ENCODE measurements at regions not wholly inside any gene's neighbourhood (a gene's known extent, or its start where the extent isn't known, plus 50 kb on each side); places are given as distances from the start of the nearest gene placed in this dataset.

- H3K9ac ChIP-seq, result no peak overlapping the region
- no peak for DNase-seq
- H4K20me1 ChIP-seq (ENCODE audit: insufficient read depth), result no peaks in the 10 kb centered on the region
- no peaks in the 10 kb centered on the region for H3K27me3 ChIP-seq (ENCODE audit: insufficient read depth)
- no peaks in the 10 kb centered on the region for H3K79me2 ChIP-seq (ENCODE audit: insufficient read depth)
- H3K4me3 ChIP-seq (ENCODE audit: low read depth in 2 of 2, low read length in 1 of 2), result no peak overlapping the region
- no peaks in the 10 kb centered on the region for H3K9me2 ChIP-seq
- ChIA-PET CTCF (no interaction called here), POLR2A (no interaction called here)
- peaks cover 0 to 3% of the 10 kb centered on the region in 2 experiments; a peak in 1 of 4 replicates for H3K4me1 ChIP-seq (ENCODE audit: control insufficient read depth in 1 of 2, insufficient read depth in 2 of 2, low read depth in 1 of 2, low read length in 1 of 2)
- TF ChIP-seq NFIC (IDR thresholded peaks at IDR 0.05; ENCODE audit: borderline replicate concordance) (peak; percentile 19; the same call in 1 of the 2 replicates), MXI1 (IDR thresholded peaks at IDR 0.05; ENCODE audit: low read depth, low read length) (no peak), USF1 (IDR thresholded peaks at IDR 0.05; ENCODE audit: borderline replicate concordance, low read depth) (no peak), MEF2A (IDR thresholded peaks at IDR 0.05; ENCODE audit: borderline replicate concordance, low read depth) (no peak), FOSL2 (IDR thresholded peaks at IDR 0.05; ENCODE audit: borderline replicate concordance, low read depth) (peak; percentile 43; the same call in 1 of the 2 replicates), MAX (IDR thresholded peaks at IDR 0.05; ENCODE audit: low read depth) (0 out of 2 replicates have a peak, but pooled peaks have one; percentile 31), SIN3A (IDR thresholded peaks at IDR 0.05; ENCODE audit: borderline replicate concordance, low read depth, low read length) (no peak), GATA2 (CRISPR knock-in tag; IDR thresholded peaks at IDR 0.05) (no peak), JUND (IDR thresholded peaks at IDR 0.05) (no peak), TCF12 (IDR thresholded peaks at IDR 0.05) (peak; percentile 62)
- TF ChIP-seq, protein P1, sequence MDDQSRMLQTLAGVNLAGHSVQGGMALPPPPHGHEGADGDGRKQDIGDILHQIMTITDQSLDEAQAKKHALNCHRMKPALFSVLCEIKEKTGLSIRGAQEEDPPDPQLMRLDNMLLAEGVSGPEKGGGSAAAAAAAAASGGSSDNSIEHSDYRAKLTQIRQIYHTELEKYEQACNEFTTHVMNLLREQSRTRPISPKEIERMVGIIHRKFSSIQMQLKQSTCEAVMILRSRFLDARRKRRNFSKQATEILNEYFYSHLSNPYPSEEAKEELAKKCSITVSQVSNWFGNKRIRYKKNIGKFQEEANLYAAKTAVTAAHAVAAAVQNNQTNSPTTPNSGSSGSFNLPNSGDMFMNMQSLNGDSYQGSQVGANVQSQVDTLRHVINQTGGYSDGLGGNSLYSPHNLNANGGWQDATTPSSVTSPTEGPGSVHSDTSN (IDR thresholded peaks at IDR 0.05), result peak; percentile 17; the same call in 1 of the 2 replicates
- TF ChIP-seq, protein P2, sequence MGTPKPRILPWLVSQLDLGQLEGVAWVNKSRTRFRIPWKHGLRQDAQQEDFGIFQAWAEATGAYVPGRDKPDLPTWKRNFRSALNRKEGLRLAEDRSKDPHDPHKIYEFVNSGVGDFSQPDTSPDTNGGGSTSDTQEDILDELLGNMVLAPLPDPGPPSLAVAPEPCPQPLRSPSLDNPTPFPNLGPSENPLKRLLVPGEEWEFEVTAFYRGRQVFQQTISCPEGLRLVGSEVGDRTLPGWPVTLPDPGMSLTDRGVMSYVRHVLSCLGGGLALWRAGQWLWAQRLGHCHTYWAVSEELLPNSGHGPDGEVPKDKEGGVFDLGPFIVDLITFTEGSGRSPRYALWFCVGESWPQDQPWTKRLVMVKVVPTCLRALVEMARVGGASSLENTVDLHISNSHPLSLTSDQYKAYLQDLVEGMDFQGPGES (IDR thresholded peaks at IDR 0.05; ENCODE audit: low read depth, low read length), result no peak
- 48% methylated on average over 11 of the region's 11 CpGs for WGBS (ENCODE audit: low lambda C conversion rate)
- no peak overlapping the region for H2AFZ ChIP-seq (ENCODE audit: low read depth)
- no peaks in the 10 kb centered on the region for H3K9me3 ChIP-seq
- H3K27ac ChIP-seq (ENCODE audit: low read depth in 2 of 2, low read length in 1 of 2), result no peak overlapping the region
- no peaks in the 10 kb centered on the region for H3K36me3 ChIP-seq (replicated peaks in 1 of 2; ENCODE audit: control insufficient read depth in 1 of 2, insufficient read depth in 2 of 2, low read length in 1 of 2)
- no peak overlapping the region for H3K4me2 ChIP-seq
- no peaks in the 10 kb centered on the region for H3F3A ChIP-seq (replicated peaks; ENCODE audit: insufficient read depth)
Measured at GRCh38 chr3:72487078-72487765, 361.0 kb downstream of the SHQ1 start.

DNA sequence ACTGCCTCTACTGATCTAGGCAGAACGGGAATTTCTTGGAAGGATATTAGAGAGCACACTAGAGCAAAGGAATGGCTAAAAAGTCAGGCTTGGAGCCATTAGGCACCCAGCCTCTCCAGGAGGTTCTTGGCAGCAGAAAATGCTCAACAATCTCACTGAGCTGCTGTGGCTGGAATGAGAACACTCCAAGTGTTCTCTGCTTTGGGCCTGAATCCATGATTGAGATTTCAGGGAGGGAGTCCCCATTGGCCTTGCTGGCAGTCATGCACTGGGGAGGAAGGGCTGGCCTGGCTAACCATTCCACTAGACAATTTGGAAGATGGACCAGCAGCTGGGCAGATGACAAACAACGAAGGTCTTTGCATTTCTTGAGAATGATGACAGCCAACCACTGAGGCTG, 362.6 kb downstream of the SHQ1 start:
- DNase-seq, result no peak
- 64% methylated on average over 2 of the region's 2 CpGs for WGBS (ENCODE audit: low lambda C conversion rate)
- no peak overlapping the region for H3K4me2 ChIP-seq
- H3K9ac ChIP-seq, result no peak overlapping the region
- H3K27me3 ChIP-seq (ENCODE audit: insufficient read depth), result no peaks in the 10 kb centered on the region
- no peaks in the 10 kb centered on the region for H3K9me3 ChIP-seq
- H3K4me1 ChIP-seq (ENCODE audit: control insufficient read depth in 1 of 2, insufficient read depth in 2 of 2, low read depth in 1 of 2, low read length in 1 of 2), result no peaks in the 10 kb centered on the region; a peak in 1 of 4 replicates
- H3K36me3 ChIP-seq (replicated peaks in 1 of 2; ENCODE audit: control insufficient read depth in 1 of 2, insufficient read depth in 2 of 2, low read length in 1 of 2), result no peaks in the 10 kb centered on the region
- no peak for TF ChIP-seq SMC3 (IDR thresholded peaks at IDR 0.05; ENCODE audit: low read depth, low read length)
- TF ChIP-seq ZBTB33 (IDR thresholded peaks at IDR 0.05; ENCODE audit: borderline replicate concordance, low read depth), result no peak
- no peak for TF ChIP-seq RAD21 (IDR thresholded peaks at IDR 0.05; ENCODE audit: low read length)
- no peak for TF ChIP-seq MAX (IDR thresholded peaks at IDR 0.05; ENCODE audit: low read depth)
- TF ChIP-seq GATA2 (CRISPR knock-in tag; IDR thresholded peaks at IDR 0.05), result no peak
- no peak for TF ChIP-seq NFIC (IDR thresholded peaks at IDR 0.05; ENCODE audit: borderline replicate concordance)
- TF ChIP-seq REST (IDR thresholded peaks at IDR 0.05; ENCODE audit: low read depth, low read length), result no peak
- no peak for TF ChIP-seq TAF1 (IDR thresholded peaks at IDR 0.05; ENCODE audit: borderline replicate concordance, low read depth, low read length)
- H3K27ac ChIP-seq (ENCODE audit: low read depth in 2 of 2, low read length in 1 of 2), result no peak overlapping the region
- H3K79me2 ChIP-seq (ENCODE audit: insufficient read depth), result no peaks in the 10 kb centered on the region
- no peaks in the 10 kb centered on the region for H4K20me1 ChIP-seq (ENCODE audit: insufficient read depth)
- no peaks in the 10 kb centered on the region for H3F3A ChIP-seq (replicated peaks; ENCODE audit: insufficient read depth)
- no peak overlapping the region for H3K4me3 ChIP-seq (ENCODE audit: low read depth in 2 of 2, low read length in 1 of 2)
- no peak overlapping the region for H2AFZ ChIP-seq (ENCODE audit: low read depth)
- no peaks in the 10 kb centered on the region for H3K9me2 ChIP-seq
- POLR2A ChIA-PET, result no interaction called here
- CTCF ChIA-PET, result interaction anchor here (1.8 kb wide), 1 partner anchor 38 kb away, joined by 3 read pairs; no protein-coding TSS in a partner anchor
